HG03469 (cell line): ENCODE measurements at regions not wholly inside any gene's neighbourhood (a gene's known extent, or its start where the extent isn't known, plus 50 kb on each side); places are given as distances from the start of the nearest gene placed in this dataset.

ENCODE experiments used
- ATAC-seq: cut with Tn5 transposase; IDR thresholded peaks from one replicate; pipeline ENCODE4 v1.9.1; 2021; ENCODE audit warnings: mild to moderate bottlenecking, moderate library complexity, moderate number of reproducible peaks; ENCODE audit not compliant: unreplicated experiment

DNA sequence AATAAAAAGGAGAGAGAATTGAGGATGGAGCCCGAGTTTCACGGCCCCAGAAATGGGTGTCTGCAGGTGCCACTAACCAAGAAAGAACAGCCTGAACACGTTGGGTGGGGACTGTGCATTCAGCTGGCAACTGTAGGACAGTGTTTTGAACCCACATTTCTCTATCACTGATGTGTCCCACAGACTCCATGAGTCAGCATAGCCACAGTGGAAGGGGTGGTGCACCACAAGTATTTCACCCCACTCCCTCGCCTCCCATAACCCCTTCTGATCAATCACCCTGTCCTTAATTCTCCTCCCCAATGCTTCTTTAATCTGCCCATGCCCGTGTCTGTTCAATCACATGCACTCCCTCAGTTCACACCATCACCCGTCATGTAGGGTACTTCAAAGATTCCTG, 291.5 kb downstream of the ZNF516 start:
- no peak for ATAC-seq

DNA sequence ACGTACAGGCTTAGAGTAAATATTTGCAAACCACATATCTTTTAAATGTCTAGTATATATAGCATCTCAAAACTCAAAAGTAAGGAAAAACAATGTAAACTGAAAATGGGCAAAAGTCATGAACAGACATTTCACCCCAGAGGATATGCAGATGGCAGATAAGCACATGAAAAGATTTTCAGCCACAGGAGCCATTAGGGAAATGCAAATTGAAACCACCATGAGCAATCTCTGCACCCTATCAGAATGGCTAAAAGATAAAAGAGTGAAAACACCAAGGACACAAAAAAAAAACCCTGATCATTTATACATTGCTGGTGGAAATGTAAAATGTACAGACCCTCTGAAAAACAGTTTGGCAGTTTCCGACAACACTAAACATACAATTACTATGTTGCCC, 292.7 kb downstream of the ZNF516 start:
- no peak for ATAC-seq

- no peak for ATAC-seq
These were observed 299.4 kb downstream of the ZNF516 start for GRCh38 chr18:76195601-76196000.

DNA sequence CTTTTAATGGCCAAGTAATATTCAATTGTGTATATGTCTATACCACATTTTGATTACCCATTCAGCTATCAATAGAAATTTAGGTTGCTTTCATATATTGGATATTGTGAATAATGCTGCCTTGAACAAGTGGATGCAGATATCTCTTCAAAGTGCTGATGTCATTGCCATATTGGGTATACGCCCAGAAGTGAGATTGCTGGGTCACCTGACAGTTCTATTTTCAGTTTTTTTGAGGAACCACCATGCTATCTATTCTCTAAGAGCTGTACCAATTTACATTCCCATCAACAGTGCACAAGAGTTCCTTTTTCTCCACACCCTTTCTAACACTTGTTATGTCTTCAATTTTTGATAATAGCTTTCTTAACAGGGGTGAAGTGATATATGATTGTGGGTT, 306.9 kb downstream of the ZNF516 start:
- ATAC-seq = no peak

DNA sequence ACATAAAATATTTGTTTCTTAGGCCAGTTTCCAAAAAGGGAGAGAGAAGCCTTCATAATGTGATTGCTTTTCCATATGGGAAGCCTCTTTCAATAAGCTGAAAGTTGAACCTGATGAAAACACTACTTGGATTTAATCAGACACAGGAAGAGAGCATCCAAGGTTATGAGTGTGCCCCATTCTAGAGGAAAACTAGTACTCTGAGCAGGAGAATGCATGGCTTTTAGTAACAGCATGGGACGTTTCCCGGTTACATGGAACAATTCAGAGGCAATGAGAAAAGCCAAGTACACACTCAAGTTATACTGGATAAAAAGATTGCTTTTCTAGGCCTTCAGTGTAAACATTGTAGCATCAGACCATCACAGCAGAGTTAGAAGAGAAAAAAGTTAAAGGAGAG, 315.8 kb downstream of the ZNF516 start:
- ATAC-seq = no peak

DNA sequence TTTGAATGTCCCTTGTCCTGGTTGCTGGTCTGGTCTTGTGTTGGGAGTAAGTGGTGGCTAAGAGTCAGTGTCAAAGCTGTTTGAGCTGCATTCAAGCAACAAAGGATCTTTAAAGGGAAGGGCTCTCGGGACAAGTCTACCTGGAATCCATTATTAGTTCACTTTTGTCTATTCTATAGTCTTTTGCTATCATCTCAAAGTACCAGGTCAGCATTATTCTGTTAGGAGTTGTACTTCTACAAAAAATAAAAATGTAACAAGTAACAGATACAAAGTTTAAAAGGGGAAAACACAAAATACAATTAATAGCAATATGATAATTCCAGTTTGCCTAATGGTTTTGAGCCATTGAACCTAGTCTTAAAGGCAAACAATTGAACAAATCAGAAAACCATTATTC, 317.9 kb downstream of the ZNF516 start:
- no peak for ATAC-seq

GRCh38 chr18:76174451-76174850, 320.6 kb downstream of the ZNF516 start:
- ATAC-seq = no peak

- no peak for ATAC-seq
These were observed 325.3 kb downstream of the ZNF516 start for GRCh38 chr18:76169733-76170132.

DNA sequence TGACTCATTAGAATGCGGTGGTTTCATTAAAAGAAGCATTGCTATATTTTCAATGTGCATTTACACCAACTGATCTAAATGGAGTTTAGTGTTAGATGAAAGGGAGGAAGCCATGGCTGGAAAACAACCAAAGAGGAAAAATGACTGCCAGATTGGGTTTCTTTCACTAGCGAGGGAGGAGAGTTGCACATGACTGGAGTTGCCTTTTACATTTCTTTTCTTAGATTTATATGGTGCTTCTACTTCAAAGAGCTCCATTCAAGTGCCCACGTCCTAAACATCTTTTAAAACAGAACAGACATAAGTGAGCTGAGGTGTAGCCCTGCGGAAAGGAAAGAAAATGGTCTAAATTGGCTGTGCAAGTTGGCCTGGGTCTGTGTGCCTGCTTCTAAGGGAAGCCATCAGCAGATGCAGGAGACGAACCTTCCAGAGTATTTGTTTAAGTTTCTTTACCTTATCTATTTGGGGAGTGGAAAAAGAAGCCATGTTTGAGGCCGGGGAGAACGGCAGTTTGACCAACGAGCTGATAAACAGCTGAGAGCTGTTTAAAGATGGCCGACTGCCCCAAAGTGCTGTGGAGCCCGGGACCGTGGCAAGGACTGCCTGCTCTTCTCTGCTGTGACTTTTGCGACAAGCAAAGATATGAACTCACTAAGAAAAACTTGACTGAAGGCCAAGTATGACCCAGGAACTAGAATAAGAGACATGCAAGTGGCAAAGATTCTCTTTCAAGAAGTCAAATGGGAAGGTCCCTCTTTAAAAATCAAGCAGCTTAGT, 327.0 kb downstream of the ZNF516 start:
- ATAC-seq = no peak

DNA sequence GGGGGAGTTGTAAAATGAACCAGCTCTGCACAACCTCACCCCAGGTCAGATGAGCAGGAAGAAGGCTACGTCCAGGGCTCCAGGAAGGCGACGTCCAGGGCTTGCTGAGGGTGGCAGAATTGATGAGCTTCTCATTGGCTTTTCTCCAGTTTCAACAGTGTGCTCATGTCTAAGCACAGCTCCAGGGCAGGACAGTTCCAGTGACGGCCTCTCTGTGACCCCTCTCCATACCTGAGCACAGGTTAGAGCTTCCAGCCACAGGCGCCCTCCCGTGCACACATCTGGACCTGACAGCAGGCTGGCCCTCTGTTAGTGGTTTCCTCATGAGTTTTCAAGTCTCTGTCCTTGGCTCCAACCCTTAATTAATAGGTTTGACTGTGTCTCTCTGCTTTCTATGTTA, 327.6 kb downstream of the ZNF516 start:
- ATAC-seq = no peak

DNA sequence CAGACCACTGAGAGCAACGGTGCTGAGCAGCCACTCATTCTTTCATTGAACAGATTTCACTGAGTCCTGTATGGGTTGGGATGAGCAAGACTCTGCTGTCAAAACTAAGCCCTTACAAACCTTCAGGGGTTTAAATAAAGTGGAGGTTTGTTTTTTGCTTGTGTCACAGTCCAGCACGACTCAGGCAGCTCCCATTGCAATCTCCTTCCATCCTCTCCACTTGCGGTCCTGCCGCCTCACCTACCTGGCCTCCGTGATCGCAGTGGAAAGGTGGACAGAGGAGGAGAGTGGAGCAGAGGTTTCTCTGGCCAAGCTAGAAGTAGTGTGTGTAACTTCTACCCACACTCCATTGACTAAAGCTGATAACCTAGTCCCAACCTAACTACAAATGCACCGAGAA, 332.2 kb downstream of the ZNF516 start:
- ATAC-seq = no peak

DNA sequence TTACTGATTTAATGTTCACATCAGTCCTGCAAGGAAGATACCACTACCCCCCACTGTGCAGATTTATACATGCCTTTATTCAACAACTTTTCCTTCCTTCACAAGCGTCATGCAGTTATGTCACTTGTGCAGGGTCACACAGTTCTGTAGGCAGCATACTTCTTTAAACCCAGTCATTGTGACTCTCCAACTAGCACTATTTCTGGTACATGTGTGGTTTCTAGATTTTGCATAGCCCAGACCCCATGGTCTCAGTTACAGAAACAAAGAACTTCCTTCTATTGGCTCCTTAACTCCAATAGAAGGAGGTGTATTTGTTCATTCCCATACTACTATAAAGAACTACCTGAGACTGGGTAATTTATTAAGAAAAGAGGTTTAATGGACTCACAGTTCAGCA, 333.1 kb downstream of the ZNF516 start:
- no peak for ATAC-seq

GRCh38 chr18:76153691-76154090, 341.4 kb downstream of the ZNF516 start:
- no peak for ATAC-seq

GRCh38 chr18:76149734-76150133, 345.3 kb downstream of the ZNF516 start:
- no peak for ATAC-seq

GRCh38 chr18:76149284-76149683, 345.8 kb downstream of the ZNF516 start:
- no peak for ATAC-seq

DNA sequence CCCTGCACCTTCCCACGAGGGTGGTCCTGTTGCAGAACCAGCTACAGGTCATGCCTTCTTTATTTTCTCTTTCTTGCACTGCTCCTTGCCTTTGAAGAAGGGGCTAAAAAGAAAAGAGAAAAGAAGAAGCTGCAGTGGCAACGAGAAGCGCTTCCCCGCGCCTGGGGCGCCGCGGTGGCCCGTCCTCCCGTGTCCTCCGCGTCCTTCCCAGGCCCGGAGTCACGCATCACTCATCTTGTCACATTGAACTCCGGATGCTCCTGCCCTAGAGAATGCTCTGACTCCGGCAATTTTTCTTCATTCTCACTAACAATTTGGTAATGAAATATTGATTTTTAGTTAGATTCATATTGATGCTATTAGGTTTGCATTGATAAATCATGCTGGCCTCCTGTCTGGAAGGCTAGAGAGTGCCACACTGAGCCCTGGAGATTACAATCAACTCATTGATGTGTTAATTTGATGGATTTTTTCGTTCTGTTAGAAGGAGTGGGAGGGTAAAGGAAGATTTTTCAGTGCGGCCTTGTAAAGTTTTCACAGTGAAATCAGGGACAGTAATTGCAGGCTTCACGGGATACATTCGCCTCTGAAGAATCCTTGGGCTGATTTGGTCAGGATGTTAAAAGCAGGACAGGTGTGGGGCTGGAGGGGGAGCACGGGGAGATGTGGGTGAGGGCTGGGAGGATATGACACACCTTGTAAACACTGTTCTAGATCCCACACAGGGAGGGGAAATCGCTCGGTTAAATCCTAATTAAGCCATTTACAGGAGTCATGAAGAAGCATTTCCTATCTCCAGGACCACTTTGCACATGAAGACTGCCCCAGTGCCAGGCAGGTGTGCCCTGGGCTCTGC, 349.3 kb downstream of the ZNF516 start:
- ATAC-seq = no peak

DNA sequence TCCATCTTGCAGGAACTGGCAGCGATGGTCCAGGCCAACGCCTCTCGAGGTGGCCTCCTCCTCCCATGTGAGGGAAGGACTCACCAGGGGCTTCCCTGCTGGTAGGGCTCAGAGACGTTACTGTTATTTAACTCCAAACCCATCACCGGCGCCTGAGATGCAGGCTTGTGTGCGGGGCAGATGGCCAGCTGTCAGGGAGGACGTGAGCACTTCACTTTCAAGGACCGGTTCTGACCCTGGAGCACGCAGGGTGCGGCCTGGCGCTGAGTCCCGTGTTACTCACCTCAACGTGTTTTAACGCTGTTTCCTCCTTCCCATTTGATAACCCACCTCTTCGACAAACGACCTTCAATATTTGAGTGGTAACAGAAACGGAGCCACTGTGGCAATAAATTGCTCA, 350.2 kb downstream of the ZNF516 start:
- ATAC-seq = no peak

DNA sequence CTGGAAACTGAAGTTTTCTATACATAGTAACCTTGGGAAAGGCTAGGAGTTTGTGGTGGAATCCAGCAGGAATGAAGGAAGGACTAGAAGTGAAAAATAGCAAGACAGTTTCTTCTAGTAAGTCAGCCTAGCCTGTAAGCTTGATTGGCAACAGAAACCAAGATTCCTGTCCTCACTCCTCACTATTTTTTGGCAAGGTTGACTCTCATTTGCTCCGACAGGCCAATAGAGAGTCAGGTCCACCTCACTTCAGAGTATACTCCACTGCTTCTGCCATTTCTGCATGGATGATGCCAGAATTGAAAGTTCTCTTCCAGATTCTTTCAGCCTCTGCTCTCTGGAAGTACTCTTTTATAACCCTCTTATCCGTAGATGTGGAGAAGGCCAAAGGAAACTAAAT, 352.4 kb downstream of the ZNF516 start:
- no peak for ATAC-seq

GRCh38 chr18:76139844-76140243, 355.2 kb downstream of the ZNF516 start:
- no peak for ATAC-seq

- no peak for ATAC-seq
These were observed 357.8 kb downstream of the ZNF516 start for GRCh38 chr18:76137216-76137615.

DNA sequence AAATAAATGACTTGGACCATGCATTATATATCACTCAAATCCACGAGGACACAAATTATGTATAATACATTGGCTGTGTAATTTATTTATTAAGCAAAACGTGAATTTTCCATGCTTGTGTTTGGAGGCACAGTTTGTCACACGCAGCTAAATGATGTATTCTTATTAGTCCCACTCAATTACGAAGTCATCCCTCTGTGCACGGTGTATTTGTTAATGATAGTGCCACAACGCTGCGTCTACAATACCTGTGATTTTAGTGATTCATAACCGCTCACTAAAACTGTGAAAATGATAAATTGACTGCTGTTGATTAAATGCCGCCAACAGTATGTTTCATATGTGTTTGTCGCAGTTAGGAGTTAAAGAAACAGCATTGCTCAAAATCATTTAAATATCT, 358.3 kb downstream of the ZNF516 start:
- ATAC-seq = no peak

GRCh38 chr18:76134628-76135027, 360.4 kb downstream of the ZNF516 start:
- no peak for ATAC-seq
